ENCODE measurements at regions not wholly inside any gene's neighbourhood (a gene's known extent, or its start where the extent isn't known, plus 50 kb on each side); places are given as distances from the start of the nearest gene placed in this dataset.

DNA sequence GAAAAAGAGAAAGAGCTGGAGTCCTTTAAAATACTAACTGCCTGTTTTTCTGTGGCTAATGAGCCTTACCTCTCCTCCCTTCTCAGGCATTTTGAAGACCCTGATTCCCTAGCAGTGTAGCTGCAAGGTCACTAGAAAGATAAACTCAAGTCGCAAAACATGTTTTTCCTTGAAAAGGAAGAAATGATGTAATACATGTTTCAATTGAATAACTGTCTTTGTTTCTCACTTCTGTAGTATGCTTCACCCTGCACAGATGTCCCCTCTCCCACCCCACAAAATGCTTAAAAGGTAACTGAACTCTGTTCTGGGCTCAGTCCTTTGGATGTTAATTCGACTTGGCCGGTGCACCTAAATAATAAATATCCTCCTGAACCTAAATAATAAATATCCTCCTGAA lies 1350.3 kb downstream of the TMEM121 start:
- Histone ChIP-seq H3K36me3 (no peaks in the 10 kb centered on the region), H3K4me3 (no peak overlapping the region), H3K27me3 (no peaks in the 10 kb centered on the region), H3K9me3 (ENCODE audit: low read depth) (no peaks in the 10 kb centered on the region), H3K4me1 (ENCODE audit: low read depth) (no peaks in the 10 kb centered on the region), H3K27ac (no peak overlapping the region)
- no peak for DNase-seq (ENCODE audit: low read depth in 1 of 2, low spot score in 1 of 2)
- TF ChIP-seq, protein P1, sequence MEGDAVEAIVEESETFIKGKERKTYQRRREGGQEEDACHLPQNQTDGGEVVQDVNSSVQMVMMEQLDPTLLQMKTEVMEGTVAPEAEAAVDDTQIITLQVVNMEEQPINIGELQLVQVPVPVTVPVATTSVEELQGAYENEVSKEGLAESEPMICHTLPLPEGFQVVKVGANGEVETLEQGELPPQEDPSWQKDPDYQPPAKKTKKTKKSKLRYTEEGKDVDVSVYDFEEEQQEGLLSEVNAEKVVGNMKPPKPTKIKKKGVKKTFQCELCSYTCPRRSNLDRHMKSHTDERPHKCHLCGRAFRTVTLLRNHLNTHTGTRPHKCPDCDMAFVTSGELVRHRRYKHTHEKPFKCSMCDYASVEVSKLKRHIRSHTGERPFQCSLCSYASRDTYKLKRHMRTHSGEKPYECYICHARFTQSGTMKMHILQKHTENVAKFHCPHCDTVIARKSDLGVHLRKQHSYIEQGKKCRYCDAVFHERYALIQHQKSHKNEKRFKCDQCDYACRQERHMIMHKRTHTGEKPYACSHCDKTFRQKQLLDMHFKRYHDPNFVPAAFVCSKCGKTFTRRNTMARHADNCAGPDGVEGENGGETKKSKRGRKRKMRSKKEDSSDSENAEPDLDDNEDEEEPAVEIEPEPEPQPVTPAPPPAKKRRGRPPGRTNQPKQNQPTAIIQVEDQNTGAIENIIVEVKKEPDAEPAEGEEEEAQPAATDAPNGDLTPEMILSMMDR (IDR thresholded peaks at IDR 0.05; ENCODE audit: low read depth, low read length): no peak

DNA sequence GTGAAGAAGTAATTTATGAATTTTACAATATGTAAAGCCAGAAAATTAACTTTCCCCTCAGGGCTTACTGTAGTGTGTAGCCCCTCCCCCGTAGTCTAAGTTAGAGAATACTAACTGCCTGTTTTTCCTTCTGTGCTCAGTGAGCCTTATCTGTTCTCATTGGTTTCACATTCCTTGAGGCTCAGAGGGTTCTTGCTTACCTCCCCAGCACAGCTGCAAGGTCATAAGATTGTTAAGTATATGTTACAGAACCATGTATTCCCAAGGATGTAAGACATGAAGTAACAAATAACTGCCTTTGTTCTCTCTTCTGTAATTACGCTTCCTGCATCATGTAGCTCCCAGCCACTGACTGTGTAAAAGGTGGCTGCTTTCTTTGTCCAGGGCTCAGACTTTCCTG lies 1351.1 kb downstream of the TMEM121 start:
- H3K9me3 ChIP-seq (ENCODE audit: low read depth): no peaks in the 10 kb centered on the region
- no peaks in the 10 kb centered on the region for H3K4me1 ChIP-seq (ENCODE audit: low read depth)
- TF ChIP-seq, protein P1 (IDR thresholded peaks at IDR 0.05; ENCODE audit: low read depth, low read length): no peak
- DNase-seq (ENCODE audit: low read depth in 1 of 2, low spot score in 1 of 2): no peak
- no peaks in the 10 kb centered on the region for H3K27me3 ChIP-seq
- H3K27ac ChIP-seq: no peak overlapping the region
- no peak overlapping the region for H3K4me3 ChIP-seq
- H3K36me3 ChIP-seq: no peaks in the 10 kb centered on the region

DNA sequence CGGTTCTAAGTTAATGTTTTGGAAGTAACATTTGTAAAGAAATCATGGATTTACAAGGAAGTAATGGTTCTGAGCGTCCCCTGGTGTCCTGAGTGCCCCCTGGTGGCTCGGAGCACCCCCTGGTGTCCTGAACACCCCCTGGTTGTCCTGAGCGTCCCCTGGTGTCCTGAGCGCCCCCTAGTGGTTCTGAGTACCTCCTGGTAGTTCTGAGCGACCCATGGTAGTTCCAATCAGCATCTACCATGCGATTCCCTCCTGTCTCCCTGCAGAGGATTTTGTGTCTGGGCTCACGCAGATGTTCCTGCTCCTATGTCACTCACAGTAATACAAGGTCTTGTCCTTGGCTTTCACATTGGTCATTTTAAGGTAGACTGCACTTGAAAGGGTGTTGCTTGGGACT lies 1352.9 kb downstream of the TMEM121 start:
- TF ChIP-seq, protein P1 (IDR thresholded peaks at IDR 0.05; ENCODE audit: low read depth, low read length): no peak
- H3K4me1 ChIP-seq (ENCODE audit: low read depth): no peaks in the 10 kb centered on the region
- H3K27ac ChIP-seq: no peak overlapping the region
- no peaks in the 10 kb centered on the region for H3K9me3 ChIP-seq (ENCODE audit: low read depth)
- H3K27me3 ChIP-seq: no peaks in the 10 kb centered on the region
- no peaks in the 10 kb centered on the region for H3K36me3 ChIP-seq
- DNase-seq (ENCODE audit: low read depth in 1 of 2, low spot score in 1 of 2): no peak
- no peak overlapping the region for H3K4me3 ChIP-seq

DNA sequence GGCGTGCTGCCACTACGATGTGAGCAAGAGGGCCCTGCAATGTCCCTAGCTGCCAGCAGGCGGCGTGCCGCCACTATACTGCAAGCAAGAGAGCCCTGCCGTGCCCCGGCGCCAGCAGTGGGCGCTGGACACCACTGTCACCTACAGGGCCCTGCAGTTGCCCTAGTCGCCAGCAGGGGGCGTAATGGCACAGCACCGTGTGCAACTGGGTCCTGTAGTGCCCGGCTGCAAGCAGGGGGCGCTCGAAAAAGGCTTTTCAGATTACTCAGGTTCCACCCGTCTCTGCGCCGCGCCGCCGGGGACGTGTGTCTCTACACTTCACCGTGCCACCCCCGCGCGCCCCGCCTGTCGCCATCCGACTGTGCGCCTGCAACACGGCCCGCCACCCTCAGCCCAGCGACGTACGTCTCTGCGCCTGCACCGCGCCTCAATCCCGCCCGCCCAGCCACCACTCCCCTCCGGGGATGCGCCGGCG lies 1356.9 kb downstream of the TMEM121 start:
- Histone ChIP-seq H3K27ac (no peak overlapping the region), H3K36me3 (no peaks in the 10 kb centered on the region), H3K4me3 (no peak overlapping the region), H3K27me3 (no peaks in the 10 kb centered on the region), H3K9me3 (ENCODE audit: low read depth) (no peaks in the 10 kb centered on the region), H3K4me1 (ENCODE audit: low read depth) (no peaks in the 10 kb centered on the region)
- TF ChIP-seq, protein P1 (IDR thresholded peaks at IDR 0.05; ENCODE audit: low read depth, low read length): peak; percentile 26
- DNase-seq (ENCODE audit: low read depth in 1 of 2, low spot score in 1 of 2): no peak
